PC-3 (cell line): ENCODE measurements at regions not wholly inside any gene's neighbourhood (a gene's known extent, or its start where the extent isn't known, plus 50 kb on each side); places are given as distances from the start of the nearest gene placed in this dataset.

Source experiments
- CTCF ChIP-seq: fragments of 300-600 bp; sonication (generic); conservative IDR thresholded peaks from 2 replicates; pipeline ENCODE4 v1.5.1; 2017; ENCODE audit warnings: antibody characterized with exemption, low read depth, mild to moderate bottlenecking, low read length
- EZH2 ChIP-seq: fragments of 300-600 bp; sonication (generic); IDR thresholded peaks from one replicate; pipeline ENCODE4 v1.6.1; 2017; ENCODE audit warnings: antibody characterized with exemption, mild to moderate bottlenecking, low read length; ENCODE audit not compliant: unreplicated experiment
- EZH2phosphoT487 ChIP-seq: fragments of 300-600 bp; sonication (generic); IDR thresholded peaks from 2 replicates; pipeline ENCODE4 v1.6.1; 2018; ENCODE audit warnings: mild to moderate bottlenecking, antibody characterized with exemption, low read length, borderline replicate concordance

GRCh38 chr4:125794989-125795388 is 480.2 kb downstream of the FAT4 start:
- TF ChIP-seq CTCF (no peak), EZH2 (no peak), EZH2phosphoT487 (no peak)
